SH-SY5Y (cell line): ENCODE measurements at regions not wholly inside any gene's neighbourhood (a gene's known extent, or its start where the extent isn't known, plus 50 kb on each side); places are given as distances from the start of the nearest gene placed in this dataset.

Experiments used
- GATA2 ChIP-seq: IDR thresholded peaks from 2 replicates; pipeline ENCODE4 v1.6.1; 2011; ENCODE audit warnings: mild to moderate bottlenecking, low read depth, low read length
- GATA3 ChIP-seq: IDR thresholded peaks from 2 replicates; pipeline ENCODE4 v1.6.1; 2011; ENCODE audit warnings: low read depth, mild to moderate bottlenecking, low read length, moderate library complexity

DNA sequence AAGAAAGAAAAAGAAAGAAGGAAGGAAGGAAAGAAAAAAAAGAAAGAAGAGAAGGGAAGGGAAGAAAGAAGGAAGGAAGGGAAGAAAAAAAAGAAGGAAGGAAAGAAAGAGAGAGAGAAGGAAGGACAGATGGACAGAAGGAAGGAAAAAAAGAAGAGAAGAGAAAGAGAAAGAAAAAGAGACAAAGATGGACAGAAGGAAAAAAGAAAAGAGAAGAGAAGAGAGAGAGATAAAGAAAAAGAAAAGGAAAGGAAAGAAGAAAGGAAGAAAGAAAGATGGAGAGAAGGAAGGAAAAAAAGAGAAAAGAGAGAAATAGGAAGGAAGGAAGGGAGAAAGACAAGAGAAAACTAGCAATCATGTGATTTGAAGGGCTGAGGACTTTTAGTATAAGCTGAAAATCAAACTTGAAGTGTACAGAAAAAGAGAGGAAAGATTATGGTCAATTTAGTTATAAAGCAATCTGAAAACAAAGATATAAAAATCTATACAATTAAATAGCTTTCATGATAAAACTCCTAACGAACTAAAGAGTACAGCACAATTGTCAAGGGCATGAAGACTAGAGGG lies 115.3 kb downstream of the LTN1 start:
- no peak for TF ChIP-seq GATA2
- TF ChIP-seq GATA3 = no peak

DNA sequence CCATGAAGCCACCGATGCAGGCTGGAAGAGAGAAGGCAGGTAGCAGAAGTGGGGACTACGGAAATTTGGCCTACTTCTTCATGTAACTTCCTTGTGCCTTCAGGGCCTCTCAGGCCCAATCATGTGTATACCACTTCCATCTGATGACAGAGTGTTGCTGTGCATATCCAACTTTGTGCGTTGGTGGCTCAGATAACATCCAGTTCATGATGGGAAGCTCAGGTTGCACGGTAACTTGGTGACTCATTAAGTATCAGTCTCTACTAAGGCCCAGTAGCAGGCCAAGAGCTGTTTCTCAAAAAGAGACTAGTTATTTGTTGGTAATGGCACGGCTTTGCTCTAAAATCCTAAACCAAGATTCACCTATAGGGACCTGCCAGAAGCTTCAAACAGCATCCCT lies 117.6 kb downstream of the LTN1 start:
- TF ChIP-seq GATA2 = no peak
- no peak for TF ChIP-seq GATA3

DNA sequence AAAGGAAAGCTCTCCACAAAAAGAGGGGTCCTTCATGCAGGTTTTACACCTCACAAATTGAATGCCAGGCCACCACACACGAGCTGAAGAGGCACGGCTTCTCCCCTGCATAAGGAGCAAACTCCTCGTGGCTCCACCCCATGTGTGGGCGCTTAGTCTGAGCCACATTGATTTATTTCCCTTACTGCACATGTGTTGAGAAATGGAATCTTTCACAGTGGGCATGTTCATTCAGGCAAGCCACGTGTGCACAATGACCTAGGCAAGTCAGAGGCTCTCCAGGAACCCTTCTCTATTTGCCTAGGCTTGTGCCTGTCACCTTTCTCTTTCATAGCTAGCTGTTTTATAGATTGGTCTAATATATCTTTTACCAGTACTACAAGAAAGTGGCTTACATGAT lies 120.5 kb downstream of the LTN1 start:
- TF ChIP-seq GATA3 (no peak), GATA2 (no peak)

DNA sequence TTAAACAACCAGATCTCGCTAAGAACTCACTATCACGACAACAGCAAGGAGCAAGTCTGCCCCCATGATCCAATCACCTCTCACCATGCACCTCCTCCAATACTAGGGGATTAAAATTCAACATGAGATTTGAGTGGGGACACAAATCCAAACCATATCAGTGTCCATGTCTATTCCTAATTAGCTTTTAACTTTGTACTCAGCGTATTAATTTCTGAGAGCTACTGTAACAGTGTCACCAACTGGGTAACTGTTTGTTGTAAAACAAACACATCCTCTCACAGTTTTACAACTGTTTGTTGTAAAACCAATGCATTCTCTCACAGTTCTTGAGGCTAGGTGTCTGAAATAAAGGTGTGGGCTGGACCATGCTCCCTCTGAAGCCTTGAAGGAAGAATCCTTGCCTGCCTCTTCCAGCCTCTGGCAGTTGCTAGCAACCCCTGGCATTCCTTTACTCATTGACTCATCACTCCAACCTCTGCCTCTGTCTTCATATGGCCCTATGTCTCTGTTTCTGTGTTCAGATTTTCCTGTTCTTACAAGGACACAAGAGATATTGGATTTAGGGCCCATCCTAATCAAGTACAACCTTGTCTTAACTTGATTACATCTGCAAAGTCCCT lies 121.2 kb downstream of the LTN1 start:
- TF ChIP-seq GATA3 (no peak), GATA2 (no peak)

DNA sequence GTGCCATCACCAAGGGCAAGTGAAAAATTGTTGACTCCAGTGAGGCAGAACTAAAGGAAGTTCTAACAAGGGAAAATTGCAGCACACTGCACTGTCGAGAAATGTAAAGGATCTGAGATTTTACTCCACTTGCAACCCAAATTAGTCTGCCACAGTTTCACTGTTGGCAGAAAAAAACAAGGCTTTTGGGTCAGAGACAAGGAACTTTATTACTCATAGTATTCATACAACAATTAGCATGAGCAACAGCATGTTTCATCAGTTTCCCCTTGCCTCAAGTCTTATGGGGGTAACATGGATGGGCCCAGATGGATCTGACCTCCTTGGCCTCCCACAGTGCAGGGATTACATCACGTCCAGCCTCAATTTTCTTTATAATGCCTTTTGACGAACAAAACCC lies 125.3 kb downstream of the LTN1 start:
- TF ChIP-seq GATA2 = no peak
- no peak for TF ChIP-seq GATA3

DNA sequence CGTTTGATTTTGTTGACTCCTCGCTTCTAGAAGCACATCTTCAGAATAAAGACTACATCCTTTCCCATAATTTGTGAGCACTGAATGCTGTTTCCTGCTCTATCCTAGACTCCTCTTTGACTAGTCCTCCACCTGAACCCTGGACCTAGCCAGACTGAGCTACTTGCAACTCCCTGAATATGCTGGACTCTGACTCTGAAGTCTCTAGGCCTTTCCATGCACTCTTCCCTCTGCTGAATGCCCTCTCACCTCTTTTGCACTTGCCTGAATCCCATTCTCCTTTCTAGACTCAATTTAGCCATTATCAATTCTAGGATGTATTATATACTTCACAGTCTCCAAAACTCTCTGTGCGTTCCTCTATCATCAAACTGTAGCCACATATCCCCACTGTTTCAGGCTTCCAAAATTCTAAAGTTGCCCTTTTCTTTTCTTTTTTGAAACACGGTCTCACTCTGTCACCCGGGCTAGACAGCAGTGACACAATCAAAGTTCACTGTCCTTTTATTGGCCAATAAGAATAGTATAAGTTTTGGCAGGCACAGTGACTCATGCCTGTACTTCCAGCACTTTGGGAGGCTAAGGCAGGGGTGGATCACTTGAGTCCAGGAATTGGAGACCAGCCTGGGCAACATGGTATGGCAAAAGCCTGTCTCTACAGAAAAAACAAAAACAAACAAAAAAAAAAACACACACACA lies 127.0 kb downstream of the LTN1 start:
- no peak for TF ChIP-seq GATA3
- TF ChIP-seq GATA2 = no peak

DNA sequence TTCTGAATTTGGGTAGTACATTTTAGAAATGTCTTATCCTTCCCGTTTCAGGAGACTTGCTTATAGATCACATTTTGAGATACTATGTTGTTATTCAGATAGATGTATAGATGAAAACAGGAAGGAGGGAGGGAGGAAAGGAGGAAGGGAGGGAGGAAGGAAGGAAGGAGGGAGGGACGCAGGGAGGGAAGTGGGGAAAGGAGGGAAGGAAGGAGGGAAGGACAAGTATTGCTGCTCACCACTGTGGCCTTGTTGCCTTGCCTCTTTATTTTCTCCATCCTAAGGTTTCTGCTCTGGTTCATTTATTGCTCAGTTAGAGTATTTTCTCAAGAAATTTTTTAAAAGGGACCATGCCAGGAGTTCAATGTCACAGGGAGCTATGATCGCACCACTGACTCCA lies 134.3 kb downstream of the LTN1 start:
- TF ChIP-seq GATA2 = no peak
- TF ChIP-seq GATA3 = no peak

DNA sequence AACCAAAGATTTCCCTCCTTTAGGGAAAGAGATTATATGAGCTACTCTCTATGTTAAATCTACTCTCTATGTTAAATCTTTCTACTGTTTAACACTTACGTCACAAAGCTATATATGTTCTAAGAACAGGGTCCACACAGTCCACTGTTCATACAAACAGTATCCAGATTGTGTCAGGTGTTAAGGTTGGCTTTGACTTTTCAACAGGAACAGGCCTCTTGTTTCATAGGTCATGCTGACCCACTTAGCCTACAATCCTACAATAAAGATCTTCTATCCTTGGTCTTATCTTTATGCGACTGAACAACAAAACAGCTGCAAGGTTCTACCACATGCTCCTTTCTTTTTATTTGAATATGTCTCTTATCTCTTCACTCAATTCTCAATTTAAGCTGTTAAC lies 134.9 kb downstream of the LTN1 start:
- TF ChIP-seq GATA3 (no peak), GATA2 (no peak)

DNA sequence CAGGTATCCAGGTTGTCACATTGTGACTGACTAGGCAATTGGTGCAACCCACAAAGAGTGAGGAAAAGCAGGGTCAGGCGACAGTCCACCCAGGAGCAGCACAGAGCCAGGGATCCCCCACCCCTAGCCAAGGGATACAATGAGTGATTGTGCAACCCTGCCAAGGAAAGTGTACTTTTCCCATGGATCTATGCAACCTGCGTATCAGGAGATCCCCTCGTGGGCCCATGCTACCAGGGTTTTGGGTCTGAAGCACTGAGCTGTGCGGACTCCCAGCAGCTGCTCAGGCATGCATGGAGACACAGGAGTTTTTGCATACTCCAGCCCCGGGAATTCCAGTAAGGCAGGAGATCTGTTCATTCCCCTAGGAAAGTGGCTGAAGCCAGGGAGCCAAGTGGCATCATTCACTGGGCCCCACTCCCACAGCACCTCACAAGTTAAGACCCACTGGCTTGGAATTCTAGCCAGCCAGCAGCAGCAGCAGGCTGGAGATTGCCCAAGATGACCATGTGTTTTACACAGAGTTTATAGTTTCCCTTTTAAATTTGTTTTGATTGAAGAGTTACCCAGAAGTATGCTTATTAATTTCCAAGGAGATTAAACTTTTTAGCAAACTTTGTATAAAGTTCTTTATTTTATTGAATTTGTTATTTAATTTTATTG lies 136.0 kb downstream of the LTN1 start:
- TF ChIP-seq GATA2 (no peak), GATA3 (no peak)

DNA sequence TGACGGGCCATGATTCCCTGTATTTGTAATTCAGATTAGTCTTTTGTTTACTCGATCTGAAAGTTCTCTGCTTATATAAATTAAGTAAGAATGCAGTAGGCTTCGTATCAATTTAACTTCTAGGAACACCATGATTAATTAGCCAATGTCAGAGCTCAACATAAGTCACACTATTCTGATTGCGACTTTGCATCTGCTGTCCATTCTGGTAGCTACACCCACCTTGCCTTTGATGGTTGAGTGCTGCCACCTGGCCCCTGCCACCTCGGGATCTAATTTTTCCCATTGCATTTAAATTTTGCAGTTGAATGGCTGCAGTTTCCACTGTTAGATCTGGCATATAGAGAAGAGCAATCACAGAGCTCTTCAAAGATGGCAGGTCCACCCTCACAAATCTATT lies 140.0 kb downstream of the LTN1 start:
- no peak for TF ChIP-seq GATA3

DNA sequence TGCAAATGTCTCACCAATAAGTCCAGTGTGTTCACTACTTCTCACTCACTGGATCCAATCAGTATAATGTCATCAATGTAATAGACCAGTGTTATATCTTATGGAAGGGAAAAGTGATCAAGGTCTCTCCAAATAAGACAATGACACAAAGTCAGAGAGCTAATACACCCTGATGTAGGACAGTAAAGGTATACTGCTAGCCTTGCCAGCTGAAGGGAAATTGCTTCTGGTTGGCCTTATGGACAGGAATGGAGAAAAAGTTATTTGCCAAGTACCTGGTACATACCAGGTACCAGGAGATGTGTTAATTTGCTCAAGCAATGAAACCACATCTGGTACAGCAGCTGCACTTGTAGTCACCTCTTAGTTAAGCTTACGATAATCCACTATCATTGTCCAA lies 141.0 kb downstream of the LTN1 start:
- no peak for TF ChIP-seq GATA3
- no peak for TF ChIP-seq GATA2

DNA sequence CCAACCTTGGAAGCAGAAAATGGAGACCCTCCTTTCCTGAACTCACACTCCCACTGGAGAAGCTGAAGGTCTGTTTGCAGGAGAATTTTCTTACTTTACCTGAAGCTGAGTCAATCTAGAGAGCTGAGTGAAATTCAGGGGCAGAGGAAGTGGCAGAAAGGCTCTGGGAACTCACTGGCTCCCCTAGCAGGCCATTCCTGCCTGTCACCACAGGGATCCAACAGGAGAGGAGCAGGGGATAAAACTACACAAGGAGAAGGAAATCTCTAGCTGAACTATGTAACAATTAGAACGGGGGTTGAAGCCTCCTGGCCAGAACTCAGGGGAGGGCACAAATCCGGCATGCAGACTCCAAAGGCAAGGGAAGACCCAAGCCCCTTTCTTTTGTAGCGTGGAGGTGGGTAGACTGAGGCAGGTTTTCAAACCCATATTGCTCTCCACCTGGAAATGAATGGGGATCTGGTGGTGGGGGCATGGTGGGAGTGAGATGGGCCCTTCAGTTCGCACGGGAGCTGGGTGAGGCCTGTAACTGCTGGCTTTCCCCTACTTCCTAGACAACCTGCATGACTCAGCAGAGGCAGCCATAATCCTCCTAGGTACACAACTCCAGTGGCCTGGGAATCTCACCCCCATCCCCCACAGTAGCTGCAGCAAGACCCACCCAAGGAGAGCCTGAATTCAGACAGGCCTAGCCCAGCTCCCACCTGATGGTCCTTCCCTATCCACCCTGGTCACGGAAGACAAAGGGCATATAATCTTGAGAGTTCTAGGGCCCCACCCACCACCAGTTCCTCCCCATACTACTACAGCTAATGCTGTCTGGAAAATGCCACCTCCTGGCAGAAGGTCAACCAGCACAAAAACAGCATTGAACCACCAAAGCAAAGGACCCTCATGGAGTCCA lies 158.1 kb downstream of the LTN1 start:
- TF ChIP-seq GATA3 (no peak), GATA2 (no peak)

DNA sequence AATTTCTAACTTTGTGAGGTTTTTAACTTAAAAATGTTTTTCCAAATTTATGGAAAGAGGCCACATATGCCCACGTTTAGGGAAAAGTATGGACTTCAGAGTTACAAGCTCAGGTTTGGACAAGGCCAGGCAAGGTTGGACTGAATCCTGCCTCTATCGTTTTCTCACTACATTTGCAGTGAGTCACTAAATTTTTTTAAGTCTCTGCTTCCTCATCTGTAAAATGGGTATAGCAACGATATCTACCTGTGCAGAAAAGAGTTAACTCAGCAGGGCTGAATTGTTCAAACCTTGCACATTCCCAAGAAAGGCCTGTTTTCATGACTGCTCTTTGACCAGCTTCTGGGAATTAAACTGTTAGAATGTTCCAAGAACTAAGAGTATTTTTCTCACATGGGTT lies 159.1 kb downstream of the LTN1 start:
- TF ChIP-seq GATA3 (no peak), GATA2 (no peak)

DNA sequence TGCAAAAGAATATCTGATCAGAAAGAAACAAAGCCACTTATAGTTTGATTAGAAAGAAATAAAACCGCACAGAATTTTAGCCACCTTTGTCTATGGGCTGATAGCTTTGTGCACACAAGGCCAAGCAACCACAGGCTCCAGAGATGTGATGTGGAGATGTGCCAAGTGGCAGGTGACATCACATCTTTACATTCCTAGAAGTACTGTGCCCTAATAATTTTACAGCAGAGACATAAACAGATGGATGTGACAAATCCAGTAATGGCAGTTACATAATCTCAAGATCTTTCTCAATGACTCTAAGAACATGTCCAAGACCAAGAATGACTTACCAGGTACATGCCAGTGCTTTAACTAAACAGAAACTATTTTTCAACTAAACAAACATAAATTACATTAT lies 159.5 kb downstream of the LTN1 start:
- no peak for TF ChIP-seq GATA3
- TF ChIP-seq GATA2 = no peak
